ENCODE measurements at regions not wholly inside any gene's neighbourhood (a gene's known extent, or its start where the extent isn't known, plus 50 kb on each side); places are given as distances from the start of the nearest gene placed in this dataset.

DNA sequence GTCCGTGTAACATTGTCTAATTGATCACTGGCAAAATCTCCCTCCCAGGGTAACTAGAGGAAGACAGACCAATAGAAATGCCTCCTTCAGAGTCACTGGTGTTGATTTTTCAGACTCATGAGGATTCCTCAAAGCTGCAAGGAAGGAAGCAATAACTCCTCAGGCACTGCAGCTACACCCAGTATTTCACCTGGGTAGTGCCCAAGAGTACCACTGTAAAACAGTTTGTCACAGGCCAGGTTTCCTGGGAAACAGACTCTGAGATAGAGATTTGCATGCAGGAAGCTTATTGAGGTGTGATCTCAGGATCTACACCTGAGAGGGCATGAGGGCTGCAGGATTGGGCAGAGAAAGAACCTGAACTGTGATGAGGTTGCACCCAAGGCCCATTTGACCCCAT lies 240.7 kb upstream of the ATP6AP2 start:
- Histone ChIP-seq H3K4me1 (replicated peaks in 1 of 2) (no peaks in the 10 kb centered on the region), H3K4me3 (no peak overlapping the region), H3K27me3 (no peaks in the 10 kb centered on the region), H3K36me3 (replicated peaks in 1 of 2) (no peaks in the 10 kb centered on the region), H3K9me3 (replicated peaks in 1 of 3) (no peaks in the 10 kb centered on the region), H3K27ac (no peak overlapping the region)
- WGBS, 4 donors: 20 to 72% (median 68%) methylated on average over 1 of the region's 1 CpG
- no peak for TF ChIP-seq POLR2A (IDR thresholded peaks at IDR 0.05)
- TF ChIP-seq CTCF (IDR thresholded peaks at IDR 0.05): no peak
- intact Hi-C loops (cut with DNase I): no loop called here
- no peak for DNase-seq

GRCh38 chrX:40333344-40333743 lies 235.6 kb upstream of the BCOR start:
- Histone ChIP-seq H3K27ac (no peak overlapping the region), H3K4me1 (replicated peaks in 1 of 2) (no peaks in the 10 kb centered on the region), H3K36me3 (replicated peaks in 1 of 2) (no peaks in the 10 kb centered on the region), H3K4me3 (no peak overlapping the region), H3K9me3 (replicated peaks in 1 of 3) (no peaks in the 10 kb centered on the region), H3K27me3 (no peaks in the 10 kb centered on the region)
- WGBS, 4 donors: 67 to 96% (median 89%) methylated on average over 3 of the region's 3 CpGs
- DNase-seq: no peak
- TF ChIP-seq CTCF (IDR thresholded peaks at IDR 0.05): no peak
- no peak for TF ChIP-seq POLR2A (IDR thresholded peaks at IDR 0.05)
- intact Hi-C loops (cut with DNase I): no loop called here

DNA sequence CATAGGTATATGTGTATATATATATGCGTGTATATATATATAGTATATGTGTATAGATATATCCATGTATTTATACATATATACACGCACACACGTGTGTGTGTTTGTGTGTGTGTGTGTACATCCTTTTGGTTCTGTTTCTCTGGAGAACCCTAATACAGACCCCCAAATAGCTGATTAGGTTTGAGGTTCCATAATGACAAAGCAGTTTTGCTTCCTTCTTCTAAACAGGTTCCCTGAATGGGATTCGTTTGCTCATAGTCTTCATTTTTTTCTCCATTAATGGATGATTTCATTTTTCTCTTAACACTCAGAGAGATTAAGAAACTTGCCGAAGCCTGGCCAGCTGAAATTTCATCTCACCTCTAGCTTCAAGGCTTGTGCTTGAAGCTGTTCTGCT lies 234.0 kb upstream of the BCOR start:
- 70 to 82% (median 77%) methylated on average over 5 of the region's 5 CpGs for WGBS, 4 donors
- DNase-seq: no peak
- no peak for TF ChIP-seq POLR2A (IDR thresholded peaks at IDR 0.05)
- TF ChIP-seq CTCF (IDR thresholded peaks at IDR 0.05): no peak
- Histone ChIP-seq H3K27ac (no peak overlapping the region), H3K9me3 (replicated peaks in 1 of 3) (no peaks in the 10 kb centered on the region), H3K4me3 (no peak overlapping the region), H3K27me3 (no peaks in the 10 kb centered on the region), H3K36me3 (replicated peaks in 1 of 2) (no peaks in the 10 kb centered on the region), H3K4me1 (replicated peaks in 1 of 2) (no peaks in the 10 kb centered on the region)
- intact Hi-C loops (cut with DNase I): no loop called here

- Histone ChIP-seq H3K9me3 (replicated peaks in 1 of 3) (no peaks in the 10 kb centered on the region), H3K4me1 (replicated peaks in 1 of 2) (no peaks in the 10 kb centered on the region), H3K36me3 (replicated peaks in 1 of 2) (no peaks in the 10 kb centered on the region), H3K27me3 (no peaks in the 10 kb centered on the region), H3K27ac (no peak overlapping the region), H3K4me3 (no peak overlapping the region)
- intact Hi-C loops (cut with DNase I): no loop called here
- 77 to 89% (median 85%) methylated on average over 5 of the region's 5 CpGs for WGBS, 4 donors
- TF ChIP-seq POLR2A (IDR thresholded peaks at IDR 0.05) (no peak), CTCF (IDR thresholded peaks at IDR 0.05) (no peak)
- DNase-seq: no peak
Measured at GRCh38 chrX:40331353-40331752, 233.6 kb upstream of the BCOR start.

All from adrenal gland (tissue), 9 donors.